ENCODE measurements at regions not wholly inside any gene's neighbourhood (a gene's known extent, or its start where the extent isn't known, plus 50 kb on each side); places are given as distances from the start of the nearest gene placed in this dataset.

GRCh38 chr5:120304663-120305062 lies 159.4 kb upstream of the PRR16 start:
- TF ChIP-seq CTCF (conservative IDR thresholded peaks at IDR 0.05; ENCODE audit: low read depth, low read length) = no peak
- TF ChIP-seq EZH2 (IDR thresholded peaks at IDR 0.05; ENCODE audit: borderline replicate concordance, low read depth, low read length, poor library complexity, severe bottlenecking) = no peak
